ENCODE measurements at regions not wholly inside any gene's neighbourhood (a gene's known extent, or its start where the extent isn't known, plus 50 kb on each side); places are given as distances from the start of the nearest gene placed in this dataset.
A peak's percentile ranks its signal among the peaks of the same experiment; 100 is the strongest.

GRCh38 chr5:73379435-73379834, 69.1 kb downstream of the FOXD1 start:
- no peak for DNase-seq (ENCODE audit: low read depth, low spot score)
- peak overlapping the region; percentile 59 for H3K27ac Mint-ChIP-seq (ENCODE audit: unreplicated experiment)
- no peak for TF ChIP-seq CTCF (conservative IDR thresholded peaks at IDR 0.05)
- H3K9me3 Mint-ChIP-seq = peaks cover 5% of the 10 kb centered on the region
- peaks cover 3% of the 10 kb centered on the region for H3K27me3 Mint-ChIP-seq (ENCODE audit: low read depth)
- peaks cover 8% of the 10 kb centered on the region for H3K36me3 Mint-ChIP-seq (ENCODE audit: low read depth)
- H3K4me3 Mint-ChIP-seq = no peak overlapping the region
- H3K4me1 Mint-ChIP-seq = no peaks in the 10 kb centered on the region

GRCh38 chr5:73378765-73379164, 69.8 kb downstream of the FOXD1 start:
- DNase-seq (ENCODE audit: low read depth, low spot score) = no peak
- peaks cover 1% of the 10 kb centered on the region for H3K9me3 Mint-ChIP-seq
- peaks cover 3% of the 10 kb centered on the region for H3K27me3 Mint-ChIP-seq (ENCODE audit: low read depth)
- no peaks in the 10 kb centered on the region for H3K4me1 Mint-ChIP-seq
- peaks cover 1% of the 10 kb centered on the region for H3K36me3 Mint-ChIP-seq (ENCODE audit: low read depth)
- TF ChIP-seq CTCF (conservative IDR thresholded peaks at IDR 0.05) = no peak
- no peak overlapping the region for H3K4me3 Mint-ChIP-seq
- H3K27ac Mint-ChIP-seq (ENCODE audit: unreplicated experiment) = no peak overlapping the region

- no peak for TF ChIP-seq CTCF (conservative IDR thresholded peaks at IDR 0.05)
- H3K4me1 Mint-ChIP-seq = no peaks in the 10 kb centered on the region
- no peak overlapping the region for H3K27ac Mint-ChIP-seq (ENCODE audit: unreplicated experiment)
- peaks cover 3% of the 10 kb centered on the region for H3K27me3 Mint-ChIP-seq (ENCODE audit: low read depth)
- no peak overlapping the region for H3K4me3 Mint-ChIP-seq
- H3K36me3 Mint-ChIP-seq (ENCODE audit: low read depth) = no peaks in the 10 kb centered on the region
- H3K9me3 Mint-ChIP-seq = no peaks in the 10 kb centered on the region
- DNase-seq (ENCODE audit: low read depth, low spot score) = no peak
Observed at GRCh38 chr5:73378070-73378469, 70.5 kb downstream of the FOXD1 start.

- no peak for DNase-seq (ENCODE audit: low read depth, low spot score)
- Mint-ChIP-seq H3K9me3 (no peaks in the 10 kb centered on the region), H3K4me3 (no peak overlapping the region), H3K4me1 (no peaks in the 10 kb centered on the region), H3K27ac (ENCODE audit: unreplicated experiment) (no peak overlapping the region), H3K27me3 (ENCODE audit: low read depth) (peaks cover 3% of the 10 kb centered on the region), H3K36me3 (ENCODE audit: low read depth) (no peaks in the 10 kb centered on the region)
- TF ChIP-seq CTCF (conservative IDR thresholded peaks at IDR 0.05) = no peak
Observed at GRCh38 chr5:73376618-73377170, 71.9 kb downstream of the FOXD1 start.

- Mint-ChIP-seq H3K4me3 (no peak overlapping the region), H3K9me3 (no peaks in the 10 kb centered on the region), H3K4me1 (no peaks in the 10 kb centered on the region), H3K36me3 (ENCODE audit: low read depth) (no peaks in the 10 kb centered on the region), H3K27me3 (ENCODE audit: low read depth) (peaks cover 3% of the 10 kb centered on the region), H3K27ac (ENCODE audit: unreplicated experiment) (no peak overlapping the region)
- no peak for TF ChIP-seq CTCF (conservative IDR thresholded peaks at IDR 0.05)
- no peak for DNase-seq (ENCODE audit: low read depth, low spot score)
Observed at GRCh38 chr5:73375949-73376348, 72.6 kb downstream of the FOXD1 start.

DNA sequence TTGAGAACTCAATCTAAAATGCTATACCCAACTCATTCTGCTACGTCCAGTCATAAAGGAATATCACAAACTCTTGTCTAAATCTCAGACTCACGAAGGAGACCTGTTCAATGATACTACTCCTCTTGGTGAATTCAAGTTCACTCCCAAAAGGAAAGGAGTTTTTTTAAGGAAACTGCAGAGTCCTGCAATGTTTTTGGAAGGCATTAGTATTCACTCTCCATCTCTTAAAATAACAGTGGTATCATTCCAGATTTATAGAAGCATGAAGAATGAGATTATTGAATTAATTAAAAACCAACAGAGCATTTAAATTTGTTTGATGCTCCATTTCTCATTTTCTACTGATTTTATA, 73.4 kb downstream of the FOXD1 start:
- Mint-ChIP-seq H3K27ac (ENCODE audit: unreplicated experiment) (no peak overlapping the region), H3K9me3 (no peaks in the 10 kb centered on the region), H3K27me3 (ENCODE audit: low read depth) (peaks cover 3% of the 10 kb centered on the region), H3K4me1 (no peaks in the 10 kb centered on the region), H3K36me3 (ENCODE audit: low read depth) (no peaks in the 10 kb centered on the region), H3K4me3 (no peak overlapping the region)
- no peak for DNase-seq (ENCODE audit: low read depth, low spot score)
- no peak for TF ChIP-seq CTCF (conservative IDR thresholded peaks at IDR 0.05)

Measured in neural crest cell (in vitro differentiated cells).